HFFc6 (cell line): ENCODE measurements at regions not wholly inside any gene's neighbourhood (a gene's known extent, or its start where the extent isn't known, plus 50 kb on each side); places are given as distances from the start of the nearest gene placed in this dataset.

Experiments
- DNase-seq: peaks from one replicate; pipeline ENCODE4 v3.0.0-alpha.2; 2018
- H3K27ac Mint-ChIP-seq: 2 replicates; pipeline ENCODE4 v1.8.0; 2020; ENCODE audit warnings: mild to moderate bottlenecking, mixed read lengths
- H3K27me3 Mint-ChIP-seq: 2 replicates; pipeline ENCODE4 v1.8.0; 2021; ENCODE audit warnings: mild to moderate bottlenecking, moderate library complexity, mixed read lengths; ENCODE audit not compliant: insufficient read depth
- H3K36me3 Mint-ChIP-seq: 2 replicates; pipeline ENCODE4 v1.8.0; 2021; ENCODE audit warnings: low read depth, mixed read lengths
- H3K4me1 Mint-ChIP-seq: 2 replicates; pipeline ENCODE4 v1.8.0; 2020; ENCODE audit warnings: low read depth, mixed read lengths
- H3K4me3 Mint-ChIP-seq: 2 replicates; pipeline ENCODE4 v1.8.0; 2020; ENCODE audit warnings: mild to moderate bottlenecking, moderate library complexity, mixed read lengths
- H3K9me3 Mint-ChIP-seq: 2 replicates; pipeline ENCODE4 v1.8.0; 2020; ENCODE audit warnings: mild to moderate bottlenecking, mixed read lengths
- TF ChIP-seq, protein P1 (sequence below): fragments of 200-600 bp; sonication (generic); IDR thresholded peaks from 2 replicates; pipeline ENCODE4 v1.5.0; 2021; ENCODE audit warnings: antibody characterized with exemption, mild to moderate bottlenecking

DNA sequence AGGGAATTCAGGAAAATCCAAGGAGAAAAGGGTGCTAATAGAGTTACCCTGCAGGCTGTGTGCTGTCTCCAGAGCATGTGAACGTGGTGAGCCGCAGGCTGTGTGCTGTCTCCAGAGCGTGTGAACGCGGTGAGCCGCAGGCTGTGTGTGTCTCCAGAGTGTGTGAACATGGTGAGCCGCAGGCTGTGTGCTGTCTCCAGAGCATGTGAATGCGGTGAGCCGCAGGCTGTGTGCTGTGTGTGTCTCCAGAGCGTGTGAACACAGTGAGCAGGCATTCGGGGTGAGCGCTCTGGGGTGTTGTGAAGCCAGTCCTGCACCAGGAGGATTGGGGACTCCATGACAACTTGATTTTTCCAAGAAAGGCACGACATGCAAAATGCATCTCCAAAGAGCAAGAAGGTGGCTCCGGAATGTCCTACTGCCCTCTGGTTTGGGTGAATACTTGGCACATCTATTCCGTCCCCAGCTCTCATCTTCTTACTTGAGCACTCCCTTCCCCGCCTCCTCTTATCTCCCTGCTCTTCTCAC lies 407.9 kb upstream of the SHH start:
- no peak overlapping the region for H3K27ac Mint-ChIP-seq
- no peaks in the 10 kb centered on the region; the same call in 1 of the 2 replicates for H3K27me3 Mint-ChIP-seq
- H3K4me1 Mint-ChIP-seq: no peaks in the 10 kb centered on the region
- no peaks in the 10 kb centered on the region; the same call in 1 of the 2 replicates for H3K36me3 Mint-ChIP-seq
- H3K9me3 Mint-ChIP-seq: peaks cover 60% of the 10 kb centered on the region
- no peak overlapping the region for H3K4me3 Mint-ChIP-seq
- DNase-seq: no peak
- TF ChIP-seq, protein P1, sequence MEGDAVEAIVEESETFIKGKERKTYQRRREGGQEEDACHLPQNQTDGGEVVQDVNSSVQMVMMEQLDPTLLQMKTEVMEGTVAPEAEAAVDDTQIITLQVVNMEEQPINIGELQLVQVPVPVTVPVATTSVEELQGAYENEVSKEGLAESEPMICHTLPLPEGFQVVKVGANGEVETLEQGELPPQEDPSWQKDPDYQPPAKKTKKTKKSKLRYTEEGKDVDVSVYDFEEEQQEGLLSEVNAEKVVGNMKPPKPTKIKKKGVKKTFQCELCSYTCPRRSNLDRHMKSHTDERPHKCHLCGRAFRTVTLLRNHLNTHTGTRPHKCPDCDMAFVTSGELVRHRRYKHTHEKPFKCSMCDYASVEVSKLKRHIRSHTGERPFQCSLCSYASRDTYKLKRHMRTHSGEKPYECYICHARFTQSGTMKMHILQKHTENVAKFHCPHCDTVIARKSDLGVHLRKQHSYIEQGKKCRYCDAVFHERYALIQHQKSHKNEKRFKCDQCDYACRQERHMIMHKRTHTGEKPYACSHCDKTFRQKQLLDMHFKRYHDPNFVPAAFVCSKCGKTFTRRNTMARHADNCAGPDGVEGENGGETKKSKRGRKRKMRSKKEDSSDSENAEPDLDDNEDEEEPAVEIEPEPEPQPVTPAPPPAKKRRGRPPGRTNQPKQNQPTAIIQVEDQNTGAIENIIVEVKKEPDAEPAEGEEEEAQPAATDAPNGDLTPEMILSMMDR: no peak

DNA sequence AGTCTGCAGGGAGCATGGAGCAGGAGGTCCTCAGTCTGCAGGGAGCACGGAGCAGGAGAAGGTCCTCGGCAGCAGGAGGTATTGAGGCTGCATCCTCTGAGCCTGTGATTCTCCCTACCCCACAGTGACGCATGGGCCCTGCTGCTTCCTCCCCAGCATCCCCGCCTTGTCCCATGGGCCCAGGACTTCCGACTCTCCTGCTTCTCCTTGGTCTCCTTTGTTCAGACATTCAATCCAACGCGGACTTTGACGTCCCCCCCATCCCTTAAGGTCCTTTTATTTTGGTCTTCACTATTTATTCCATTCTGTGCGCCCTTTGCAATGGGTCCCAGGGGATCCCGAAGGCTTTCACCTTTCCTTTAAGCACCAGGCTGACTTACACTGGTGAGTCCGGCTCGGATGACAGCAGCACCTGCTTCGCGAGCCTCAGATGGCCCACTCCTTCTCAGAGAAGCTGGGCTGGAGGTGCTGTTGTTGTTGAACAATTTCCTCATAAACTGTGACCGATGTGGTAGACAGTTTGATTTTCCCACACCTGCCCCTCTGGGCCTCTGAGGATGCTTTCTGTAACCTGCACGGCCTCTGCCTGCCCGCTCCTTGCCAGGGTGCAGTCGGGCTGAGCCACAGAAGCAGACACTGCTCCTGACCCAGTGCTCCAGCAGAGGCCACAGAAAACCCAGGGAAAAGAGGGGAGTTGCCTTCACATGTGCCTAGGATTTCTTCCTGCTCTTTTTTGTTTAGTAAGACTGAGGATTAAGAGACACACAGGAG lies 407.2 kb upstream of the SHH start:
- Mint-ChIP-seq H3K36me3 (no peaks in the 10 kb centered on the region; the same call in 1 of the 2 replicates), H3K4me1 (no peaks in the 10 kb centered on the region), H3K9me3 (peaks cover 58% of the 10 kb centered on the region), H3K4me3 (no peak overlapping the region), H3K27me3 (no peaks in the 10 kb centered on the region; the same call in 1 of the 2 replicates), H3K27ac (no peak overlapping the region)
- no peak for DNase-seq
- TF ChIP-seq, protein P1: no peak

DNA sequence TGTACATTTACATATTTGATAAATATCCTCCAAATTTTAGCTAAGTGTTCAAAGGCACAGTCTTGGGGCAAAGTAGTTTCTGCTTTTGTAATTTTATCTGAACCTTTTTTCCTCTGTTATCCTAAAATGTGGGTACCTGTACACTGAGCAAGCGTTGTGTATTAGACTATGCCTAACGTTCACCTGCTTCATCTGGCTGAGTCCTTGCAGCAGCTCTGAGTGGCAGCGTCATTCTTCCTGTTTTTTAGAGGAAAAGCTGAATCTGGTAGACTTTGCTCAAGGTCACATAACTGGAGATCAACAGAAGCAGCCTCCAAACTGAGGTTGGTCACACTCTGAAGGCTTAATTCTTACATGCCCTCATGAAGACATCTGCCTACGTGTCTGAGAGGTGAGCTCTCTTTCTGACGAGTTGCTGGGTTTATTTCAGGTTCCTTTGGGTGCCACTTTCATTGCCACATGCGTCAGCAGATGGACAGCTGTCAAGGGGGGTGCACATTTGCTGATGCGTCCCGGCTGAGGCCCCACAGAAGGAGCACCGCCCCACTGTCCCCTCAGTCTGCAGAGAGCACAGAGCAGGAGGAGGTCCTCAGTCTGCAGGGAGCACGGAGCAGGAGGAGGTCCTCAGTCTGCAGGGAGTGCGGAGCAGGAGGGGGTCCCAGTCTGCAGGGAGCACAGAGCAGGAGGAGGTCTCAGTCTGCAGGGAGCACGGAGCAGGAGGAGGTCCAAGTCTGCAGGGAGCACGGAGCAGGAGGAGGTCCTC lies 406.5 kb upstream of the SHH start:
- Mint-ChIP-seq H3K27me3 (no peaks in the 10 kb centered on the region; the same call in 1 of the 2 replicates), H3K36me3 (no peaks in the 10 kb centered on the region; the same call in 1 of the 2 replicates), H3K4me3 (no peak overlapping the region), H3K27ac (no peak overlapping the region), H3K9me3 (peaks cover 63% of the 10 kb centered on the region), H3K4me1 (no peaks in the 10 kb centered on the region)
- no peak for DNase-seq
- TF ChIP-seq, protein P1: no peak

- H3K9me3 Mint-ChIP-seq: peaks cover 62% of the 10 kb centered on the region
- TF ChIP-seq, protein P1: no peak
- no peaks in the 10 kb centered on the region; the same call in 1 of the 2 replicates for H3K27me3 Mint-ChIP-seq
- H3K36me3 Mint-ChIP-seq: peaks cover 3% of the 10 kb centered on the region; the same call in 1 of the 2 replicates
- no peaks in the 10 kb centered on the region for H3K4me1 Mint-ChIP-seq
- H3K27ac Mint-ChIP-seq: no peak overlapping the region
- H3K4me3 Mint-ChIP-seq: no peak overlapping the region
- no peak for DNase-seq
Measured at GRCh38 chr7:156217803-156218202, 405.5 kb upstream of the SHH start.

GRCh38 chr7:156209087-156209486 lies 396.8 kb upstream of the SHH start:
- DNase-seq: no peak
- Mint-ChIP-seq H3K9me3 (peaks cover 71% of the 10 kb centered on the region), H3K27ac (no peak overlapping the region), H3K4me1 (no peaks in the 10 kb centered on the region), H3K36me3 (peaks cover 3% of the 10 kb centered on the region; the same call in 1 of the 2 replicates), H3K4me3 (no peak overlapping the region), H3K27me3 (peaks cover 2% of the 10 kb centered on the region; the same call in 1 of the 2 replicates)
- TF ChIP-seq, protein P1: no peak
